KMS-11 (cell line): ENCODE measurements at regions not wholly inside any gene's neighbourhood (a gene's known extent, or its start where the extent isn't known, plus 50 kb on each side); places are given as distances from the start of the nearest gene placed in this dataset.
A peak's percentile ranks its signal among the peaks of the same experiment; 100 is the strongest.

Experiments used
- H2AFZ ChIP-seq: fragments of 200-600 bp; sonication (generic); 2 replicates; pipeline ENCODE4 v1.6.1; 2016; ENCODE audit warnings: antibody characterized with exemption, mixed run types, low read depth
- H3K27ac ChIP-seq: fragments of 200-600 bp; sonication (generic); 2 replicates; pipeline ENCODE4 v1.6.1; 2016; ENCODE audit warnings: mild to moderate bottlenecking, mixed run types
- H3K27me3 ChIP-seq: fragments of 200-600 bp; sonication (generic); 2 replicates; pipeline ENCODE4 v1.6.1; 2017; ENCODE audit warnings: mild to moderate bottlenecking, low read depth, mixed run types, moderate library complexity; ENCODE audit not compliant: insufficient read depth
- H3K36me3 ChIP-seq: fragments of 200-600 bp; sonication (generic); 2 replicates; pipeline ENCODE4 v1.6.1; 2017; ENCODE audit warnings: mild to moderate bottlenecking, mixed run types; ENCODE audit not compliant: insufficient read depth
- H3K4me1 ChIP-seq: fragments of 200-600 bp; sonication (generic); 2 replicates; pipeline ENCODE4 v1.6.1; 2016; ENCODE audit warnings: mild to moderate bottlenecking, low read depth, mixed run types; ENCODE audit not compliant: poor library complexity, severe bottlenecking
- H3K4me2 ChIP-seq: fragments of 200-600 bp; sonication (generic); 2 replicates; pipeline ENCODE4 v1.7.0; 2016; ENCODE audit warnings: mild to moderate bottlenecking, mixed run types
- H3K4me3 ChIP-seq: fragments of 200-600 bp; sonication (generic); IDR thresholded peaks from 2 replicates; pipeline ENCODE4 v1.6.1; 2017; ENCODE audit warnings: low read depth, low read length, mixed read lengths; ENCODE audit not compliant: insufficient read depth
- H3K79me2 ChIP-seq: fragments of 200-600 bp; sonication (generic); 2 replicates; pipeline ENCODE4 v1.6.1; 2016; ENCODE audit warnings: low read depth, mixed run types; ENCODE audit not compliant: insufficient read depth
- H3K9ac ChIP-seq: fragments of 200-600 bp; sonication (generic); 2 replicates; pipeline ENCODE4 v1.6.1; 2016; ENCODE audit warnings: mild to moderate bottlenecking, mixed run types
- H4K20me1 ChIP-seq: fragments of 200-600 bp; sonication (generic); 2 replicates; pipeline ENCODE4 v1.6.1; 2016; ENCODE audit warnings: mild to moderate bottlenecking, mixed run types; ENCODE audit not compliant: insufficient read depth
- TF ChIP-seq, protein P1 (sequence below): fragments of 200-600 bp; sonication (generic); conservative IDR thresholded peaks from 2 replicates; pipeline ENCODE4 v1.6.1; 2017; ENCODE audit warnings: low read depth, mild to moderate bottlenecking, antibody characterized with exemption, low read length, moderate library complexity, mixed read lengths

DNA sequence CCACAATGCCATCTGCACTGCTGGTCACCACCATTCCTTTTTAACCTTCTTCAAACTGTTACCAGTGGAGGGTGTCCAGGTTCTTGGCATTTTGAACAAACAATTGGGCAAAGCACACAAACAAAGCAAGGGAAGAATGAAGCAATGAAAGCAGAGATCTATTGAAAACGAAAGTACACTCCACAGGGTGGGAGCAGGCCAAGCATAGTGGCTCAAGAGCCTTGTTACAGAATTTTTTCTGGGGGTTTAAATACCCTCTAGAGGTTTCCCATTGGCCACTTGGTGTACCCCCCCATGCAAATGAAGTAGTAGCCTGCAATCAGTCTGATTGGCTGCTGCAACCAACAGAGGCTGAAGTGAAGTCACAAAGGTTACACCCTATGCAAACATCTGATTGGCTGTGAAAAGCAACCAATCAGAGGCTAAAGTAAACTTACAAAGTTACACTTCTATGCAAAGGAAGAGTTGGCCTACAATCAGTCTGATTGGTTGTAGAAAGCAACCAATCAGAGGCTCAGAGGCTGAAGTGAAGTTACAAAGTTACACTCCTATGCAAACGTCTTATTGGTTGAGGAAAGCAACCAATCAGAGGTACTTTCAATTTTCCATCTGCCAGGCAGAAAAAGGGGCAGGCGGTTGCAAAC, 103.2 kb upstream of the WAC start:
- Histone ChIP-seq H3K4me1 (peaks cover 5% of the 10 kb centered on the region), H3K36me3 (no peaks in the 10 kb centered on the region), H3K9ac (no peak overlapping the region), H4K20me1 (no peaks in the 10 kb centered on the region), H3K4me3 (no peak overlapping the region), H3K4me2 (no peak overlapping the region), H3K27ac (no peak overlapping the region), H3K79me2 (no peaks in the 10 kb centered on the region), H2AFZ (no peak overlapping the region), H3K27me3 (no peaks in the 10 kb centered on the region)
- TF ChIP-seq, protein P1, sequence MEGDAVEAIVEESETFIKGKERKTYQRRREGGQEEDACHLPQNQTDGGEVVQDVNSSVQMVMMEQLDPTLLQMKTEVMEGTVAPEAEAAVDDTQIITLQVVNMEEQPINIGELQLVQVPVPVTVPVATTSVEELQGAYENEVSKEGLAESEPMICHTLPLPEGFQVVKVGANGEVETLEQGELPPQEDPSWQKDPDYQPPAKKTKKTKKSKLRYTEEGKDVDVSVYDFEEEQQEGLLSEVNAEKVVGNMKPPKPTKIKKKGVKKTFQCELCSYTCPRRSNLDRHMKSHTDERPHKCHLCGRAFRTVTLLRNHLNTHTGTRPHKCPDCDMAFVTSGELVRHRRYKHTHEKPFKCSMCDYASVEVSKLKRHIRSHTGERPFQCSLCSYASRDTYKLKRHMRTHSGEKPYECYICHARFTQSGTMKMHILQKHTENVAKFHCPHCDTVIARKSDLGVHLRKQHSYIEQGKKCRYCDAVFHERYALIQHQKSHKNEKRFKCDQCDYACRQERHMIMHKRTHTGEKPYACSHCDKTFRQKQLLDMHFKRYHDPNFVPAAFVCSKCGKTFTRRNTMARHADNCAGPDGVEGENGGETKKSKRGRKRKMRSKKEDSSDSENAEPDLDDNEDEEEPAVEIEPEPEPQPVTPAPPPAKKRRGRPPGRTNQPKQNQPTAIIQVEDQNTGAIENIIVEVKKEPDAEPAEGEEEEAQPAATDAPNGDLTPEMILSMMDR = no peak

DNA sequence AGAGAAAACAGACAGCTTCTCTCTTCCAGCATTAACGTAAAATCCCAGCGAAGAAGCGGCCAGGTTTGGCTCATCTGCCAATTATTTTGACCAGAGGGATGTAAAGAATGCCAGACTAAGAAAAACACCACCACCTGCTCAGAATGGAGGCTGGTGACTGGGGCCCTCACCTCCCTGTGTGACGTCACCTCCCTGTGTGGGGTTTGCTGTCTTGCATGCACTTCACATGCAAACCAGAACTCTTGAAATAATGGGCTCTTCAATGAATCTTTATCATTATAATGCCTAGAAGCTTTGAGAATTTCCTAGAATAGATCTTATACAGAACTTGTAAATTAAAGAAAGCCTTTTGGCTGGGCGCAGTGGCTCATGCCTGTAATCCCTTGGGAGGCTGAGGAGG, 101.8 kb upstream of the WAC start:
- Histone ChIP-seq H3K27ac (no peak overlapping the region), H3K4me1 (peaks cover 5% of the 10 kb centered on the region), H3K36me3 (no peaks in the 10 kb centered on the region), H3K4me3 (no peak overlapping the region), H3K79me2 (no peaks in the 10 kb centered on the region), H3K9ac (no peak overlapping the region), H3K27me3 (no peaks in the 10 kb centered on the region), H2AFZ (no peak overlapping the region), H4K20me1 (no peaks in the 10 kb centered on the region), H3K4me2 (no peak overlapping the region)
- TF ChIP-seq, protein P1 = no peak

DNA sequence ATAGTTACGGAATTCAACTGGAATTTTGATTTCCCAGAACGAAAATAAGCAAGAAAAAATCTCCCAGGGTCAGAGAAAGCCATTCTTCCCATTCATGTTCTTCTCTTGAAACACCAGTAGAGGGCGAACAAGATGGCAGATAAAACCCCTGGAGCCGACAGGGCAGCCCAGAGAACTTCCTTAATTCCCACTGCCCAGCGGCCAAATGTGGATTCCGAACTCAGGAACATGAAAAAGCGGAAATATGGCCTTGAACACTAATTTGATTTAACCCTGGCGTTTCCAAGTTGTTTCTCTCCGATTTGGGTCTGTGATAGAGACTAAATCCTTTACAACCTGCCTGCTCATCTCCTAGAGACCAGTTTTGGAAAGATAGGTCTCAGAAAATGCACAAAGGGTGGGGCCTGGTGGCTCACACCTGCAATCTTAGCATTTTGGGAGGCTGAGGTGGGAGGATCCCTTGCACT, 100.7 kb upstream of the WAC start:
- Histone ChIP-seq H2AFZ (peak overlapping the region; percentile 85), H3K79me2 (no peaks in the 10 kb centered on the region), H3K9ac (no peak overlapping the region), H3K36me3 (no peaks in the 10 kb centered on the region), H4K20me1 (no peaks in the 10 kb centered on the region), H3K4me1 (peaks cover 5% of the 10 kb centered on the region), H3K4me2 (peak overlapping the region; percentile 73), H3K27me3 (no peaks in the 10 kb centered on the region), H3K27ac (no peak overlapping the region), H3K4me3 (no peak overlapping the region)
- TF ChIP-seq, protein P1 = peak; percentile 95

DNA sequence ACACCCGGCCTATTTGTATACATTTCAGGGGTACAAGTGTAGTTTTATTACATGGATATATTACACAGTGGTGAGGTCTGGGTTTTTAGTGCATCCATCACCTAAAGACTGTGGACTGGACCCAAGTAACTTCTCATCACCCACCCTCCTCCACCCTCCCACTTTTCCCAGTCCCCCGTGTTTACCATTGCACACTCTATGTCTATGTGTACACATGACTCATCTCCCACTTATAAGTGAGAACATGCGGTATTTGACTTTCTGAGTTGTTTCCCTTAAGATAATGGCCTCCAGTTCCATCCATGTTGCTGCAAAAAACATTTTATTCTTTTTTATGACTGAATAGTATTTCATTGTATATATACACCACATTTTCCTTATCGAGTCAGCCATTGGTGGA, 98.9 kb upstream of the WAC start:
- no peaks in the 10 kb centered on the region for H3K27me3 ChIP-seq
- H3K4me1 ChIP-seq = peaks cover 5% of the 10 kb centered on the region
- H3K9ac ChIP-seq = no peak overlapping the region
- no peak overlapping the region for H2AFZ ChIP-seq
- no peak overlapping the region for H3K27ac ChIP-seq
- H4K20me1 ChIP-seq = no peaks in the 10 kb centered on the region
- no peaks in the 10 kb centered on the region for H3K36me3 ChIP-seq
- TF ChIP-seq, protein P1 = no peak
- no peaks in the 10 kb centered on the region for H3K79me2 ChIP-seq
- no peak overlapping the region for H3K4me3 ChIP-seq
- no peak overlapping the region for H3K4me2 ChIP-seq
